ENCODE measurements at regions not wholly inside any gene's neighbourhood (a gene's known extent, or its start where the extent isn't known, plus 50 kb on each side); places are given as distances from the start of the nearest gene placed in this dataset.

DNA sequence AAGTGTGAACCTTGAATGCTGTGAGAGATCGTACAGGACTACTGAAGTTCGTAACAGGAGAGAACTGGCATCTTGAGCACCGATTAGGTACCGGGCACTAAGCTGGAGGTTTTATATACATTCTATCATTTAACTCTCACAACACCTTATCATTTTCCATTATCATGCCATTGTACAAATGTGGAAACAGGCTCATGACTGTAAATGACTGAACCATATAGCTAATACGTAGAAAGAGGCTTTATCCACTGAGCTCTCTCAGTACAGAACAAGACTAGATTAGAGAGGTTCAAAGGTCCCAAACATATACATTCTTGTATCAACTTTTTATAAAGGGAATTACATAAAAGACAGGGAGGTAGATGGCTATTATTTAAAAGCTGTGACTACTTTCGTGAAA, 130.6 kb downstream of the CEP57L1 start:
- DNase-seq = no peak

DNA sequence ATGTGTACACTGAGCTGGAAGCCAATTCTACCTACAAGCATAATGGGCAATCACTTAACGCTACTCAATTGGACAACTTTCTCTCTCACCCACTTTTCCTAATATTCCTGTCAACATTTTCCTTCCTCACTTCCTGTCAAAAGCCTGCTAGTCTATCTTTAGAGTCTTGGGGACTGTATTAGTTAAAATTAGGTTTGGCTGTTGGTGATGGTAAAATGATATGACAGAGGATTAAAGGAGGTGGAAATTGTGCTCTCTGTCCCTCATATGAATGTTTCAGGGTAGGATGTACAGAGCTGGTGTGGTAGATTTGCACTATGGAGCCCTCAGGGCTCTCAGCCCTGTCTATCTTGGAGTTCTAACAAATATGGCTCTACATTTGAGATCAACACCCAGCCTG, 129.7 kb downstream of the CEP57L1 start:
- DNase-seq = no peak

DNA sequence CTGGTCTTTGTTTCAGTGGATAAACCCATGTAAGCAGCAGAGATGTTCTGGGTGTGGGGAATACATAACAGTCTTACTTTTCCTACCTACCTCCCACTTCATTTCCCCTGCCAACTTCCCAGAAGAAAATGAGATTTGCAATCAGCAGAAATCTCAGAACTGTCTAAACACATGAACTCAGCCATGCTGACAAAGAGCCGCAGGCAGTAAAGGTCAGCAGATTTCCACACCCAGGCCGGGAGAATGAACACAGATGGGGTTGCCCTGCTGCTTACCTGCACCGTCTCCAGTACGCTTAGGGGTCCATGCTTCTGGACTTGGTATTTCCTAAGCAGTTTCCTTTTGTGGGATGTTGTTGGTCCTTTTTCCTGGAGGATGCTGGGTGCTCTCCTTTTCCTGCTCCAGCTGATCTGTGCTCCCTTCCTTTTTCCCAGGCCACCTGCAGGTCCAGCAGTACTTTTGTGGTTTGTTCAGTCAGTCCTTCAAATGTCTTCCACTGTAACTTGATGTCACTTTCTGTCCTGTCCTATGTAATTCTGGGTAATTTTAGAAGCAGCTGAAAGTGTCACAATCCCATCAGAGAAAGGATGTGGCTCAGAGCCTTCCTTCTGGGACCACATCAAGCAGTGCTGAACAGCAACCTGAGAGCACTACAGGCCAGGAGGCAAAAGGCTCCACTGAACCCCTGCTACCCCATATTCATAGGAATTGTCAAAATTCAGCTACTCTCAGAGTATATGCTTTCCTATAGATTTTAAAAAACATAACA, 129.0 kb downstream of the CEP57L1 start:
- DNase-seq = no peak

DNA sequence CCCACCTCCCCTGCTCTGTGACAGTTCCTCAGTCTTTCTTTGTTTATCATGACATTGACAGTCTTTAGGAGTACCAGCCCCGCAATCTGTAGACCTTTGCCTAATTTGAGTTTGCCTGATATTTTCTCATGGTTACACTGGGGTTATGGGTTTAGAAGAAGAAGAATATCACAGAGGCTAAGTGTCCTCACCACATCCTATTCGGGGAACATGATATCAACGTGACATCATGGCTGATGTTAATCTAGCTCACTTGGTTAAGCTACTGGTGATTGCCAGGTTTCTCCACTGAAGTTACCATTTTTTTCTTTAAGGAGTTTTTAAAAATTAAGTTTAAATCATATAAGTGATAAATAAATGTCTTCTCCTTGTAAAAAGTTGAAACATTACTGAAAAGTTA, 127.5 kb downstream of the CEP57L1 start:
- no peak for DNase-seq

DNA sequence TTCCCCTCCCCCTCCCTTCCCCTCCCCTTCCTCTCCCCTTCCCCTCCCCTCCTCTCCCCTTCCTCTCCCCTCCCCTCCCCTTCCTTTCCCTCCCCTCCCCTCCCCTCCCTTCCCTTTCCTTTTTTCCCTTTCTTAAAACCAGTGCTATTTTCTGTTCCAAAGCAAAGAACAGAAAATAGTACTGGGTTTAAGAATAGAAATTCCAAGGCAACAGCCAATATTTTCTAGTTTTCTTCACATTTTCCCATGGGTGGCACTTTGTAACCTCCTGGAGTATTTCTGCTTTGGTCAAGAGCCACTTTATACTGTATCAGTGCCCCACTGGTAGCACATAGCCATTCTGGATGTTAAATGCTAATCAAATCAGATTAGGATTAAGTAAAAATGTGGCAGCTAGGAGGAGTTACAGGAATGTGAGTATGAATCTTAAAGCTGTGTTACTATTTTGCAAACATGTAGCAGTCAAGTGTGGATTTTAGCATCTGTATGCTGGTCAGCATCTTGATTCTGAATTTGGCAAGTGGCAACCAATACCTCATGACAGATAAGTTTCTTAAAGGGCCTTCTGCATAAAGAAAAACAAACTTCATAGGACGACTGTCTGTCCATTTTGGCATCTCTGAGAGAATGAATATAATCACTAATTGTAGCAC, 126.4 kb downstream of the CEP57L1 start:
- DNase-seq = no peak
